ENCODE measurements at regions not wholly inside any gene's neighbourhood (a gene's known extent, or its start where the extent isn't known, plus 50 kb on each side); places are given as distances from the start of the nearest gene placed in this dataset.
"Not testable (repeated sequence)": the region's sequence is repeated elsewhere in the genome, so short reads cannot be mapped to it uniquely, and the experiment has no call there.

DNA sequence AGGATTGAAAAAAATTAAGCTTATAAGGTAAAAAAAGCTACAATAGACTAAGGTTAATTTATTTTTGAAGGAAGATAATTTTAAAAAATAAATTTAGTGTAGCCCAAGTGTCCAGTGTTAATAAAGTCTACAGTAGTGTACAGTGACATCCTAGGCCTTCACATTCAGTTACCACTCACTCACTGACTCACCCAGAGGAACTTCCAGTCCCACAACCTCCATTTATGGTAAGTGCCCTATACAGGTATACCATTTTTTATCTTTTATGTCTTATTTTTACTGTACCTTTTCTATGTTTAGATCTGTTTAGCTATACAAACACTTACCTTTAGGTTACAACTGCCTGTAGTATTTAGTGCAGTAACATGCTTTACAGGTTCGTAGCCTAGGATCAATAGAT lies 79.8 kb upstream of the ZNF462 start:
- no peak overlapping the region for H3K4me3 ChIP-seq (replicated peaks; ENCODE audit: low read depth, low read length)
- TF ChIP-seq, protein P1, sequence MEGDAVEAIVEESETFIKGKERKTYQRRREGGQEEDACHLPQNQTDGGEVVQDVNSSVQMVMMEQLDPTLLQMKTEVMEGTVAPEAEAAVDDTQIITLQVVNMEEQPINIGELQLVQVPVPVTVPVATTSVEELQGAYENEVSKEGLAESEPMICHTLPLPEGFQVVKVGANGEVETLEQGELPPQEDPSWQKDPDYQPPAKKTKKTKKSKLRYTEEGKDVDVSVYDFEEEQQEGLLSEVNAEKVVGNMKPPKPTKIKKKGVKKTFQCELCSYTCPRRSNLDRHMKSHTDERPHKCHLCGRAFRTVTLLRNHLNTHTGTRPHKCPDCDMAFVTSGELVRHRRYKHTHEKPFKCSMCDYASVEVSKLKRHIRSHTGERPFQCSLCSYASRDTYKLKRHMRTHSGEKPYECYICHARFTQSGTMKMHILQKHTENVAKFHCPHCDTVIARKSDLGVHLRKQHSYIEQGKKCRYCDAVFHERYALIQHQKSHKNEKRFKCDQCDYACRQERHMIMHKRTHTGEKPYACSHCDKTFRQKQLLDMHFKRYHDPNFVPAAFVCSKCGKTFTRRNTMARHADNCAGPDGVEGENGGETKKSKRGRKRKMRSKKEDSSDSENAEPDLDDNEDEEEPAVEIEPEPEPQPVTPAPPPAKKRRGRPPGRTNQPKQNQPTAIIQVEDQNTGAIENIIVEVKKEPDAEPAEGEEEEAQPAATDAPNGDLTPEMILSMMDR (IDR thresholded peaks at IDR 0.05; ENCODE audit: low read length, missing control alignments) = no peak
- DNase-seq (ENCODE audit: low read depth) = no peak

GRCh38 chr9:106784076-106784475 lies 78.9 kb upstream of the ZNF462 start:
- no peak overlapping the region for H3K4me3 ChIP-seq (replicated peaks; ENCODE audit: low read depth, low read length)
- TF ChIP-seq, protein P1 (IDR thresholded peaks at IDR 0.05; ENCODE audit: low read length, missing control alignments) = no peak
- DNase-seq (ENCODE audit: low read depth) = peak; percentile 40

- TF ChIP-seq, protein P1 (IDR thresholded peaks at IDR 0.05; ENCODE audit: low read length, missing control alignments) = no peak
- H3K4me3 ChIP-seq (replicated peaks; ENCODE audit: low read depth, low read length) = no peak overlapping the region
- no peak for DNase-seq (ENCODE audit: low read depth)
Measured at GRCh38 chr9:106785200-106785599, 77.8 kb upstream of the ZNF462 start.

DNA sequence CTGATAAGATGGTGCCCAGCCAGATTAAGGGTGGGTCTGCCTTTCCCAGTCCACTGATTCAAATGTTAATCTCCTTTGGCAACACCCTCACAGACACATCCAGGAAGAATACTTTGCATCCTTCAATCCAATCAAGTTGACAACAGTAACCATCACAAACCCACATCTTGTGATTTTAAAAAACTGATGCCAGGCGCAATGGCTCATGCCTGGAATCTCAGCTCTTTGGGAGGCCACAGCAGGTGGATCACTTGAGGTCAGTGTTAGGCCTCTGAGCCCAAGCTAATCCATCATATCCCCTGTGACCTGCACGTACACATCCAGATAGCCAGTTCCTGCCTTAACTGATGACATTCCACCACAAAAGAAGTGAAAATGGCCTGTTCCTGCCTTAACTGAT lies 74.9 kb upstream of the ZNF462 start:
- not testable (repeated sequence) for H3K4me3 ChIP-seq (replicated peaks; ENCODE audit: low read depth, low read length); DNase-seq (ENCODE audit: low read depth)

- DNase-seq (ENCODE audit: low read depth) = no peak
- H3K4me3 ChIP-seq (replicated peaks; ENCODE audit: low read depth, low read length) = no peak overlapping the region
- TF ChIP-seq, protein P1 (IDR thresholded peaks at IDR 0.05; ENCODE audit: low read length, missing control alignments) = no peak
Measured at GRCh38 chr9:106795031-106795430, 67.9 kb upstream of the ZNF462 start.

DNA sequence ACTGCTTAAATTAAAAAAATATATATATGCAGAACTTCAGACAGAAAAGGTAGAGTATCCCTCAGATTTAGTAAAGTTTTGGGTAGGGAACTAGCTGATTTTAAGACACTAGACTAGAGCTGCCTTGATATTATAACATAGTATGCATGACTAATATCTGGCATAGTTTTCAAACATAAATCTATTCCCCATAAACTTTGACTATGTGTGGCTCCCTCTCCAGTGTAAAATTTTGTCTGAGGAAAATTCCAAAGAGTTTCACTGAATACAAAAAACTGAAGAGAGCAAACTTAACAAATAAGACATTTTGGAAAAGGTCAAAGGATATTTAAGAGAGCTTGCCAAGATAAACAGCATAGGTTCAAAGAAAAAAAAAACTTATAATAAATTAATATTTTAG lies 66.2 kb upstream of the ZNF462 start:
- no peak for DNase-seq (ENCODE audit: low read depth)
- H3K4me3 ChIP-seq (replicated peaks; ENCODE audit: low read depth, low read length) = no peak overlapping the region
- TF ChIP-seq, protein P1 (IDR thresholded peaks at IDR 0.05; ENCODE audit: low read length, missing control alignments) = no peak

DNA sequence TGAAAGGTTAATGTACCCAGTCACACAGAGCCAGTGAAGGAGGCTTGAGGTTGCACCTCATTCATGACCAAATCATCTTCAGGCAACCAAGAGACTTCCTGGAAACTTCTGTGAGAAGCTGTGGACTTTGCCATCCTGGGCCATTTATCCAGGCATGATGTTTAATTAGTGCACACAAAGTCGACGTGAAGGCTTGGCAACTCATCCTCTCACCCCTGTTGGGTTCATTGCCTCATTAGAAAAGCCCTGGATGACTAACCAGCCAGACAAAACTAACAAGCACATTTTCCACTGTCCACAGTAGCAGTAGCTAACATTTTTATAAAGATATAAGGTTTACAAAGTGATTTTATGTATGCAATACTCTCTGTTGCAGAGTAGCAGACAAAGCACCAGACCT lies 65.7 kb upstream of the ZNF462 start:
- TF ChIP-seq, protein P1 (IDR thresholded peaks at IDR 0.05; ENCODE audit: low read length, missing control alignments) = no peak
- no peak for DNase-seq (ENCODE audit: low read depth)
- H3K4me3 ChIP-seq (replicated peaks; ENCODE audit: low read depth, low read length) = no peak overlapping the region

Measured in fibroblast of pulmonary artery (primary cell).